Spleen (tissue), 7 donors: ENCODE measurements at regions not wholly inside any gene's neighbourhood (a gene's known extent, or its start where the extent isn't known, plus 50 kb on each side); places are given as distances from the start of the nearest gene placed in this dataset.

ENCODE experiments used
- POLR2A ChIP-seq, 3 donors: fragments of 450-650 bp; IDR thresholded peaks; one replicate each; pipeline ENCODE4 v1.5.1; 2017; ENCODE audit warnings: antibody characterized with exemption in 3 of 3, mild to moderate bottlenecking in 1 of 3
- TF ChIP-seq, protein P1 (sequence below), 11 experiments: fragments of 200-600 bp in 7 of 11; fragments of 450-650 bp in 4 of 11; sonication (generic) in 4 of 11; IDR thresholded peaks in 8 of 11; conservative IDR thresholded peaks in 3 of 11; 1 replicate in 7 of 11; 2 replicates in 4 of 11; pipeline versions ENCODE4 v1.4.0 to v1.8.0; 2016 to 2021; ENCODE audit warnings: antibody characterized with exemption in 11 of 11, inconsistent platforms in 4 of 11, mild to moderate bottlenecking in 1 of 11
- donor health status: DM: no; HTN: no; CAD: no; lungs with moderate emphysema.
- donor health status: DM: no; HTN: no; CAD: no.
- donor health status: DM: no; HTN: no; CAD: no.

DNA sequence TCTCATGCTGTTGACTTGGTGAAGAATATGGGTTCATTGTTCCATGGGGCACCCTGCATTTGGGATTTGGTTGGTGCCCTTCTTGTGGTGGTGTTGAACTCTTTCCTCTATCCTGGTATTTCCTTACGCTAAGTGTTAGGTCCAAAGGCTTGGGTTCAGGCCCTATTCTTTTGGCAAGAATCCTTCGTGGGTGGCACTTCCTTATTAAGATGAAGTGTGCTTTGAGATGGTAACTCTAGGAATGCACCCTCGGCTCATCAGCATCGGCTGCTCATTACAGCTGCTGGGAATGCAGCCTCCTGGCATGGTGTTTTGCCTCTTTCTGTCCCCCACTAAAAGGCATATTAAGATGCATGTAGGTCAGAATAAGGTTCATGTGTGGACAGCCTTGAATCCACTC, 380.7 kb downstream of the RPS24 start:
- TF ChIP-seq POLR2A (IDR thresholded peaks at IDR 0.05), result no peak
- TF ChIP-seq, protein P1, sequence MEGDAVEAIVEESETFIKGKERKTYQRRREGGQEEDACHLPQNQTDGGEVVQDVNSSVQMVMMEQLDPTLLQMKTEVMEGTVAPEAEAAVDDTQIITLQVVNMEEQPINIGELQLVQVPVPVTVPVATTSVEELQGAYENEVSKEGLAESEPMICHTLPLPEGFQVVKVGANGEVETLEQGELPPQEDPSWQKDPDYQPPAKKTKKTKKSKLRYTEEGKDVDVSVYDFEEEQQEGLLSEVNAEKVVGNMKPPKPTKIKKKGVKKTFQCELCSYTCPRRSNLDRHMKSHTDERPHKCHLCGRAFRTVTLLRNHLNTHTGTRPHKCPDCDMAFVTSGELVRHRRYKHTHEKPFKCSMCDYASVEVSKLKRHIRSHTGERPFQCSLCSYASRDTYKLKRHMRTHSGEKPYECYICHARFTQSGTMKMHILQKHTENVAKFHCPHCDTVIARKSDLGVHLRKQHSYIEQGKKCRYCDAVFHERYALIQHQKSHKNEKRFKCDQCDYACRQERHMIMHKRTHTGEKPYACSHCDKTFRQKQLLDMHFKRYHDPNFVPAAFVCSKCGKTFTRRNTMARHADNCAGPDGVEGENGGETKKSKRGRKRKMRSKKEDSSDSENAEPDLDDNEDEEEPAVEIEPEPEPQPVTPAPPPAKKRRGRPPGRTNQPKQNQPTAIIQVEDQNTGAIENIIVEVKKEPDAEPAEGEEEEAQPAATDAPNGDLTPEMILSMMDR (IDR thresholded peaks at IDR 0.05 in 8 of 11, conservative IDR thresholded peaks at IDR 0.05 in 3 of 11), result no peak
